GM12878 (cell line): ENCODE measurements at regions not wholly inside any gene's neighbourhood (a gene's known extent, or its start where the extent isn't known, plus 50 kb on each side); places are given as distances from the start of the nearest gene placed in this dataset.
"Not testable (repeated sequence)": the region's sequence is repeated elsewhere in the genome, so short reads cannot be mapped to it uniquely, and the experiment has no call there.

Source experiments
- ATAC-seq: fragments of 200-7000 bp; cut with Tn5 transposase; 3 replicates; pipeline ENCODE4 v1.9.1; 2020; ENCODE audit warnings: mild to moderate bottlenecking, moderate library complexity
- BruUV-seq: library from RNA; stranded (reverse); fragments of 400-500 nt; replicated peaks from 2 replicates; lab custom pipeline; 2021; lab: Mats Ljungman, UMichigan
- CTCF ChIA-PET: fragments of 300-600 bp; sonication (Branson Sonifier 250); formaldehyde crosslinking; extraction: SDS; loops from one replicate; lab custom pipeline; 2021; ENCODE audit warnings: inconsistent platforms; lab: Yijun Ruan, JAX
- POLR2A ChIA-PET: fragments of 350-600 bp; formaldehyde crosslinking; extraction: SDS; loops from one replicate; lab custom pipeline; 2021; ENCODE audit warnings: inconsistent platforms; lab: Charles Lee
- RAD21 ChIA-PET: fragments of 300-600 bp; sonication (Branson Sonifier 250); formaldehyde crosslinking; loops from one replicate; lab custom pipeline; 2023; ENCODE audit warnings: antibody characterized with exemption; ENCODE audit not compliant: unreplicated experiment; lab: Charles Lee
- SMC1A ChIA-PET: fragments of 300-600 bp; sonication (Branson Sonifier 250); formaldehyde crosslinking; loops from one replicate; lab custom pipeline; 2023; ENCODE audit not compliant: unreplicated experiment, uncharacterized antibody; lab: Charles Lee
- DNase-seq: peaks from one replicate; pipeline ENCODE4 v3.0.0-alpha.2; 2011; ENCODE audit warnings: low read depth, low spot score
- FAIRE-seq: peaks from 3 replicates; lab custom pipeline; 2011; peaks lifted over from hg19 to GRCh38; lab: Jason Lieb, UNC
- H2AFZ ChIP-seq: 2 replicates; pipeline ENCODE4 v1.6.0; 2011; ENCODE audit warnings: low read depth, low read length, control low read depth; ENCODE audit not compliant: control insufficient read depth
- H3K27ac ChIP-seq: 2 replicates; pipeline ENCODE4 v1.5.1; 2011; ENCODE audit warnings: control low read depth; ENCODE audit not compliant: control insufficient read depth, insufficient read depth
- H3K27me3 ChIP-seq, 2 experiments: replicated peaks in 1 of 2; 2 replicates each; pipeline versions ENCODE4 v1.6.0 to v1.6.1; 2011; ENCODE audit warnings: low read length in 1 of 2; ENCODE audit not compliant: control insufficient read depth in 2 of 2, insufficient read depth in 2 of 2
- H3K36me3 ChIP-seq, 2 experiments: 2 replicates each; pipeline ENCODE4 v1.5.1; 2011; ENCODE audit warnings: low read length in 1 of 2; ENCODE audit not compliant: control insufficient read depth in 2 of 2, insufficient read depth in 2 of 2
- H3K4me1 ChIP-seq: 2 replicates; pipeline ENCODE4 v1.6.1; 2011; ENCODE audit warnings: mild to moderate bottlenecking, low read length, moderate library complexity, mixed read lengths; ENCODE audit not compliant: control insufficient read depth, insufficient read depth
- H3K4me2 ChIP-seq: 2 replicates; pipeline ENCODE4 v1.6.0; 2011; ENCODE audit warnings: control low read depth; ENCODE audit not compliant: control insufficient read depth, insufficient read depth
- H3K4me3 ChIP-seq: fragments of 200-600 bp; sonication (generic); 2 replicates; pipeline ENCODE4 v1.5.1; 2016
- H3K79me2 ChIP-seq: 2 replicates; pipeline ENCODE4 v1.6.0; 2011; ENCODE audit warnings: low read length; ENCODE audit not compliant: control insufficient read depth, insufficient read depth
- H3K9ac ChIP-seq: 2 replicates; pipeline ENCODE4 v1.8.0; 2011; ENCODE audit warnings: low read length, control low read depth, mixed read lengths; ENCODE audit not compliant: control insufficient read depth, insufficient read depth
- H3K9me3 ChIP-seq: replicated peaks from 3 replicates; pipeline ENCODE4 v1.5.1; 2011; ENCODE audit warnings: mild to moderate bottlenecking, low read length; ENCODE audit not compliant: control insufficient read depth, insufficient read depth
- H4K20me1 ChIP-seq: 2 replicates; pipeline ENCODE4 v1.6.0; 2011; ENCODE audit not compliant: control insufficient read depth, insufficient read depth
- CTCF ChIP-seq, 3 experiments: IDR thresholded peaks in 2 of 3; conservative IDR thresholded peaks in 1 of 3; 2 replicates each; pipeline ENCODE4 v1.5.1; 2011; ENCODE audit warnings: low read depth in 3 of 3, low read length in 3 of 3, mild to moderate bottlenecking in 3 of 3, control low read depth in 2 of 3, moderate library complexity in 2 of 3, inconsistent platforms in 1 of 3, mixed read lengths in 1 of 3; ENCODE audit not compliant: control insufficient read depth in 2 of 3, insufficient read depth in 1 of 3; ENCODE audit errors: extremely low read depth in 1 of 3
- MYB ChIP-seq: fragments of 150-350 bp; IDR thresholded peaks from 2 replicates; pipeline ENCODE4 v1.6.1; 2014; ENCODE audit warnings: mild to moderate bottlenecking, low read depth, low read length, borderline replicate concordance
- WGBS: methylation state at CpG from one replicate; pipeline ENCODE4 v1.1.6; 2016; ENCODE audit warnings: low lambda C conversion rate; ENCODE audit not compliant: insufficient replicate concordance, insufficient coverage; ENCODE audit errors: missing lambda C conversion rate; 5-methylcytosine and 5-hydroxymethylcytosine counted together
- in situ Hi-C: fragments of 300-500 bp; cut with MboI; formaldehyde crosslinking; loops from 9 replicates; pipeline ENCODE4 v1.14.3; 2018; ENCODE audit warnings: mixed read lengths
- intact Hi-C: fragments of 100-400 bp; cut with micrococcal nuclease; formaldehyde crosslinking; loops from one replicate; pipeline ENCODE4 v1.14.2; 2022; ENCODE audit not compliant: unreplicated experiment

GRCh38 chrX:106286053-106286650 is 118.0 kb downstream of the PWWP3B start (continued):
- TF ChIP-seq MYB, result no peak
- no peak for TF ChIP-seq CTCF (IDR thresholded peaks at IDR 0.05 in 2 of 3, conservative IDR thresholded peaks at IDR 0.05 in 1 of 3; ENCODE audit: control insufficient read depth in 2 of 3, extremely low read depth in 1 of 3, insufficient read depth in 1 of 3, low read depth in 3 of 3, low read length in 3 of 3)

GRCh38 chrX:106290778-106291177 is 122.7 kb downstream of the PWWP3B start:
- H3K9ac ChIP-seq, CTCF ChIA-PET, H3K4me3 ChIP-seq, POLR2A ChIA-PET, intact Hi-C loops, BruUV-seq, H3K79me2 ChIP-seq, H3K9me3 ChIP-seq, H3K4me2 ChIP-seq, H3K36me3 ChIP-seq, ATAC-seq, H3K27me3 ChIP-seq, H3K4me1 ChIP-seq, RAD21 ChIA-PET, FAIRE-seq, H3K27ac ChIP-seq, SMC1A ChIA-PET, H4K20me1 ChIP-seq, DNase-seq, in situ Hi-C loops, H2AFZ ChIP-seq: not testable (repeated sequence)
- WGBS, result no CpG with 5 or more reads among the region's 5 CpGs

- intact Hi-C loops, in situ Hi-C loops, DNase-seq, H3K79me2 ChIP-seq, FAIRE-seq, H4K20me1 ChIP-seq, H3K9me3 ChIP-seq, ATAC-seq, POLR2A ChIA-PET, H3K4me1 ChIP-seq, H3K4me3 ChIP-seq, H3K9ac ChIP-seq, RAD21 ChIA-PET, H2AFZ ChIP-seq, H3K4me2 ChIP-seq, H3K36me3 ChIP-seq, BruUV-seq, SMC1A ChIA-PET, H3K27ac ChIP-seq, CTCF ChIA-PET, H3K27me3 ChIP-seq: not testable (repeated sequence)
- WGBS, result no CpG with 5 or more reads among the region's 9 CpGs
Measured at GRCh38 chrX:106291779-106292390, 123.8 kb downstream of the PWWP3B start.
